ENCODE measurements at regions not wholly inside any gene's neighbourhood (a gene's known extent, or its start where the extent isn't known, plus 50 kb on each side); places are given as distances from the start of the nearest gene placed in this dataset.

DNA sequence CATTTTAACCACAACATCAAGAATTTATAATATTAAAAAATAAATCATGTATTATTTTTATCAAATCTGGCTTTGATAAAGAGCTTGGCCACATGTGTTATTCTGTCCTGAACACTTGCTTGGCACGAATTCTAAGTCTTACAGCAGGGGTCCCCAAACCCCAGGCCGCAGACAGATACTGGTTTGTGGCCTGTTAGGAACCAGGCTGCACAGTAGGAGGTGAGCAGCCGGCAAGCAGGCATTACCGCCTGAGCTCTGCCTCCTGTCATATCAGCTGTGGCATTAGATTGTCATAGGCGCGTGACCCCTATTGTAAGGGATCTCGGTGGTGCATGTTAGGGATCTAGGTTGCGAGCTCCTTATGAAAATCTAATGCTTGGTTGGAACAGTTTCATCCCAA lies 127.6 kb upstream of the IVNS1ABP start:
- POLR2A ChIA-PET = no interaction called here
- TF ChIP-seq EP300 (IDR thresholded peaks at IDR 0.05; ENCODE audit: borderline replicate concordance in 1 of 2, low read depth in 1 of 2, low read length in 1 of 2) = no peak
- TF ChIP-seq RAD21 (IDR thresholded peaks at IDR 0.05; ENCODE audit: low read length) = no peak
- TF ChIP-seq, protein P1, sequence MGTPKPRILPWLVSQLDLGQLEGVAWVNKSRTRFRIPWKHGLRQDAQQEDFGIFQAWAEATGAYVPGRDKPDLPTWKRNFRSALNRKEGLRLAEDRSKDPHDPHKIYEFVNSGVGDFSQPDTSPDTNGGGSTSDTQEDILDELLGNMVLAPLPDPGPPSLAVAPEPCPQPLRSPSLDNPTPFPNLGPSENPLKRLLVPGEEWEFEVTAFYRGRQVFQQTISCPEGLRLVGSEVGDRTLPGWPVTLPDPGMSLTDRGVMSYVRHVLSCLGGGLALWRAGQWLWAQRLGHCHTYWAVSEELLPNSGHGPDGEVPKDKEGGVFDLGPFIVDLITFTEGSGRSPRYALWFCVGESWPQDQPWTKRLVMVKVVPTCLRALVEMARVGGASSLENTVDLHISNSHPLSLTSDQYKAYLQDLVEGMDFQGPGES (IDR thresholded peaks at IDR 0.05; ENCODE audit: low read depth, low read length) = no peak
- TF ChIP-seq, protein P2, sequence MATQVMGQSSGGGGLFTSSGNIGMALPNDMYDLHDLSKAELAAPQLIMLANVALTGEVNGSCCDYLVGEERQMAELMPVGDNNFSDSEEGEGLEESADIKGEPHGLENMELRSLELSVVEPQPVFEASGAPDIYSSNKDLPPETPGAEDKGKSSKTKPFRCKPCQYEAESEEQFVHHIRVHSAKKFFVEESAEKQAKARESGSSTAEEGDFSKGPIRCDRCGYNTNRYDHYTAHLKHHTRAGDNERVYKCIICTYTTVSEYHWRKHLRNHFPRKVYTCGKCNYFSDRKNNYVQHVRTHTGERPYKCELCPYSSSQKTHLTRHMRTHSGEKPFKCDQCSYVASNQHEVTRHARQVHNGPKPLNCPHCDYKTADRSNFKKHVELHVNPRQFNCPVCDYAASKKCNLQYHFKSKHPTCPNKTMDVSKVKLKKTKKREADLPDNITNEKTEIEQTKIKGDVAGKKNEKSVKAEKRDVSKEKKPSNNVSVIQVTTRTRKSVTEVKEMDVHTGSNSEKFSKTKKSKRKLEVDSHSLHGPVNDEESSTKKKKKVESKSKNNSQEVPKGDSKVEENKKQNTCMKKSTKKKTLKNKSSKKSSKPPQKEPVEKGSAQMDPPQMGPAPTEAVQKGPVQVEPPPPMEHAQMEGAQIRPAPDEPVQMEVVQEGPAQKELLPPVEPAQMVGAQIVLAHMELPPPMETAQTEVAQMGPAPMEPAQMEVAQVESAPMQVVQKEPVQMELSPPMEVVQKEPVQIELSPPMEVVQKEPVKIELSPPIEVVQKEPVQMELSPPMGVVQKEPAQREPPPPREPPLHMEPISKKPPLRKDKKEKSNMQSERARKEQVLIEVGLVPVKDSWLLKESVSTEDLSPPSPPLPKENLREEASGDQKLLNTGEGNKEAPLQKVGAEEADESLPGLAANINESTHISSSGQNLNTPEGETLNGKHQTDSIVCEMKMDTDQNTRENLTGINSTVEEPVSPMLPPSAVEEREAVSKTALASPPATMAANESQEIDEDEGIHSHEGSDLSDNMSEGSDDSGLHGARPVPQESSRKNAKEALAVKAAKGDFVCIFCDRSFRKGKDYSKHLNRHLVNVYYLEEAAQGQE (IDR thresholded peaks at IDR 0.05; ENCODE audit: low read depth, low read length) = no peak
- TF ChIP-seq RXRA (IDR thresholded peaks at IDR 0.05; ENCODE audit: borderline replicate concordance, low read depth) = no peak
- TF ChIP-seq NRF1 (IDR thresholded peaks at IDR 0.05; ENCODE audit: low read depth, low read length) = no peak
- TF ChIP-seq MEF2A (IDR thresholded peaks at IDR 0.05; ENCODE audit: borderline replicate concordance, low read depth) = no peak
- TF ChIP-seq, protein P3, sequence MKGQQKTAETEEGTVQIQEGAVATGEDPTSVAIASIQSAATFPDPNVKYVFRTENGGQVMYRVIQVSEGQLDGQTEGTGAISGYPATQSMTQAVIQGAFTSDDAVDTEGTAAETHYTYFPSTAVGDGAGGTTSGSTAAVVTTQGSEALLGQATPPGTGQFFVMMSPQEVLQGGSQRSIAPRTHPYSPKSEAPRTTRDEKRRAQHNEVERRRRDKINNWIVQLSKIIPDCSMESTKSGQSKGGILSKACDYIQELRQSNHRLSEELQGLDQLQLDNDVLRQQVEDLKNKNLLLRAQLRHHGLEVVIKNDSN (IDR thresholded peaks at IDR 0.05; ENCODE audit: borderline replicate concordance, low read depth) = no peak
- no peak for TF ChIP-seq GABPA (IDR thresholded peaks at IDR 0.05; ENCODE audit: low read depth)
- TF ChIP-seq SMC3 (IDR thresholded peaks at IDR 0.05; ENCODE audit: low read depth, low read length) = no peak
- no peak for TF ChIP-seq FOXM1 (IDR thresholded peaks at IDR 0.05; ENCODE audit: low read depth)
- no peak for TF ChIP-seq EZH2phosphoT487 (IDR thresholded peaks at IDR 0.05; ENCODE audit: borderline replicate concordance, low read depth)
- no peak for TF ChIP-seq YY1 (IDR thresholded peaks at IDR 0.05; ENCODE audit: low read depth)
- no peak overlapping the region for H3K27ac ChIP-seq (ENCODE audit: low read depth in 2 of 2, low read length in 1 of 2)
- H3K79me2 ChIP-seq (ENCODE audit: insufficient read depth) = no peaks in the 10 kb centered on the region
- CTCF ChIA-PET = no interaction called here
- H2AFZ ChIP-seq (ENCODE audit: low read depth) = no peak overlapping the region
- DNase-seq = no peak
- H3K4me3 ChIP-seq (ENCODE audit: low read depth in 2 of 2, low read length in 1 of 2) = no peak overlapping the region
- H3K9me2 ChIP-seq = no peaks in the 10 kb centered on the region
- no peak overlapping the region for H3K4me2 ChIP-seq
- H4K20me1 ChIP-seq (ENCODE audit: insufficient read depth) = no peaks in the 10 kb centered on the region
- H3K4me1 ChIP-seq (ENCODE audit: control insufficient read depth in 1 of 2, insufficient read depth in 2 of 2, low read depth in 1 of 2, low read length in 1 of 2) = peaks cover 7 to 11% of the 10 kb centered on the region in 2 experiments; a peak in 3 of 4 replicates
- H3K36me3 ChIP-seq (replicated peaks in 1 of 2; ENCODE audit: control insufficient read depth in 1 of 2, insufficient read depth in 2 of 2, low read length in 1 of 2) = no peaks in the 10 kb centered on the region
- no peaks in the 10 kb centered on the region for H3K9me3 ChIP-seq
- no peaks in the 10 kb centered on the region for H3K27me3 ChIP-seq (ENCODE audit: insufficient read depth)
- H3F3A ChIP-seq (replicated peaks; ENCODE audit: insufficient read depth) = peaks cover 10% of the 10 kb centered on the region
- WGBS (ENCODE audit: low lambda C conversion rate) = 57% methylated on average over 2 of the region's 8 CpGs
- no peak overlapping the region for H3K9ac ChIP-seq
